ENCODE measurements at regions not wholly inside any gene's neighbourhood (a gene's known extent, or its start where the extent isn't known, plus 50 kb on each side); places are given as distances from the start of the nearest gene placed in this dataset.

GRCh38 chr7:16978358-16979244 lies 96.8 kb upstream of the AGR3 start:
- peak; percentile 34 for DNase-seq (ENCODE audit: low read depth)

- DNase-seq (ENCODE audit: low read depth): no peak
These were observed 98.8 kb upstream of the AGR3 start for GRCh38 chr7:16980539-16980938.

- DNase-seq (ENCODE audit: low read depth): peak; percentile 71
These were observed 101.0 kb upstream of the AGR3 start for GRCh38 chr7:16982640-16983350.

- DNase-seq (ENCODE audit: low read depth): peak; percentile 28
These were observed 102.6 kb upstream of the AGR3 start for GRCh38 chr7:16984375-16984774.

GRCh38 chr7:16985621-16986020 lies 103.8 kb upstream of the AGR3 start:
- DNase-seq (ENCODE audit: low read depth): no peak

GRCh38 chr7:16986755-16987154 lies 105.0 kb upstream of the AGR3 start:
- DNase-seq (ENCODE audit: low read depth): no peak

- peak; percentile 91 for DNase-seq (ENCODE audit: low read depth)
These were observed 108.1 kb upstream of the AGR3 start for GRCh38 chr7:16989811-16990413.

GRCh38 chr7:16991551-16991950 lies 109.8 kb upstream of the AGR3 start:
- DNase-seq (ENCODE audit: low read depth): peak; percentile 21

GRCh38 chr7:16993543-16993942 lies 111.8 kb upstream of the AGR3 start:
- no peak for DNase-seq (ENCODE audit: low read depth)

- no peak for DNase-seq (ENCODE audit: low read depth)
These were observed 116.8 kb upstream of the AGR3 start for GRCh38 chr7:16998481-16999051.

- no peak for DNase-seq (ENCODE audit: low read depth)
These were observed 117.9 kb upstream of the AGR3 start for GRCh38 chr7:16999541-17000267.

GRCh38 chr7:17005271-17005670 lies 123.5 kb upstream of the AGR3 start:
- DNase-seq (ENCODE audit: low read depth): no peak

- DNase-seq (ENCODE audit: low read depth): no peak
These were observed 126.1 kb upstream of the AGR3 start for GRCh38 chr7:17007841-17008240.

GRCh38 chr7:17009007-17009719 lies 127.4 kb upstream of the AGR3 start:
- DNase-seq (ENCODE audit: low read depth): peak; percentile 49

- DNase-seq (ENCODE audit: low read depth): no peak
These were observed 128.2 kb upstream of the AGR3 start for GRCh38 chr7:17009933-17010332.

- DNase-seq (ENCODE audit: low read depth): no peak
These were observed 129.0 kb upstream of the AGR3 start for GRCh38 chr7:17010637-17011300.

- DNase-seq (ENCODE audit: low read depth): no peak
These were observed 131.4 kb upstream of the AGR3 start for GRCh38 chr7:17013204-17013603.

- no peak for DNase-seq (ENCODE audit: low read depth)
These were observed 132.9 kb upstream of the AGR3 start for GRCh38 chr7:17014686-17015085.

- DNase-seq (ENCODE audit: low read depth): peak; percentile 69
These were observed 133.8 kb upstream of the AGR3 start for GRCh38 chr7:17015598-17016031.
